NCI-H1436 (cell line): ENCODE measurements at regions not wholly inside any gene's neighbourhood (a gene's known extent, or its start where the extent isn't known, plus 50 kb on each side); places are given as distances from the start of the nearest gene placed in this dataset.

Experiments used
- DNase-seq: peaks from one replicate; lab custom pipeline; 2025; lab: John Stamatoyannopoulos, UW

- DNase-seq: no peak
Measured at GRCh38 chr7:25515633-25516275, 287.5 kb upstream of the NPVF start.

- no peak for DNase-seq
Measured at GRCh38 chr7:25517906-25518305, 289.6 kb upstream of the NPVF start.

- no peak for DNase-seq
Measured at GRCh38 chr7:25520017-25520416, 291.7 kb upstream of the NPVF start.

- no peak for DNase-seq
Measured at GRCh38 chr7:25520516-25520915, 292.2 kb upstream of the NPVF start.

- no peak for DNase-seq
Measured at GRCh38 chr7:25521236-25521635, 292.9 kb upstream of the NPVF start.

- no peak for DNase-seq
Measured at GRCh38 chr7:25522727-25523126, 294.4 kb upstream of the NPVF start.

- peak; percentile 15 for DNase-seq
Measured at GRCh38 chr7:25527665-25528170, 299.4 kb upstream of the NPVF start.

GRCh38 chr7:25529320-25529719 is 301.0 kb upstream of the NPVF start:
- DNase-seq: no peak

GRCh38 chr7:25536851-25537250 is 308.6 kb upstream of the NPVF start:
- DNase-seq: no peak

GRCh38 chr7:25537662-25538375 is 309.5 kb upstream of the NPVF start:
- no peak for DNase-seq

GRCh38 chr7:25541094-25541821 is 313.0 kb upstream of the NPVF start:
- no peak for DNase-seq

- DNase-seq: no peak
Measured at GRCh38 chr7:25541877-25542276, 313.6 kb upstream of the NPVF start.

GRCh38 chr7:25543210-25543609 is 314.9 kb upstream of the NPVF start:
- no peak for DNase-seq

GRCh38 chr7:25543798-25544197 is 315.5 kb upstream of the NPVF start:
- DNase-seq: no peak

- DNase-seq: no peak
Measured at GRCh38 chr7:25544254-25544653, 316.0 kb upstream of the NPVF start.

- no peak for DNase-seq
Measured at GRCh38 chr7:25545124-25546008, 317.1 kb upstream of the NPVF start.

- no peak for DNase-seq
Measured at GRCh38 chr7:25546306-25546705, 318.0 kb upstream of the NPVF start.

GRCh38 chr7:25549271-25549921 is 321.1 kb upstream of the NPVF start:
- no peak for DNase-seq

- no peak for DNase-seq
Measured at GRCh38 chr7:25550149-25550548, 321.9 kb upstream of the NPVF start.

GRCh38 chr7:25552998-25553397 is 324.7 kb upstream of the NPVF start:
- DNase-seq: no peak

- DNase-seq: no peak
Measured at GRCh38 chr7:25553580-25554291, 325.4 kb upstream of the NPVF start.
